HEK293 (cell line): ENCODE measurements at regions not wholly inside any gene's neighbourhood (a gene's known extent, or its start where the extent isn't known, plus 50 kb on each side); places are given as distances from the start of the nearest gene placed in this dataset.

Source experiments
- CTCF ChIA-PET: fragments of 350-600 bp; formaldehyde crosslinking; extraction: SDS; loops from one replicate; lab custom pipeline; 2021; ENCODE audit warnings: antibody characterized with exemption; lab: Yijun Ruan, JAX
- POLR2A ChIA-PET: fragments of 300-600 bp; formaldehyde crosslinking; extraction: SDS; loops from one replicate; lab custom pipeline; 2020; ENCODE audit warnings: antibody characterized with exemption, inconsistent platforms; lab: Yijun Ruan, JAX
- H3K27ac ChIP-seq: fragments of 200-500 bp; sonication (Bioruptor generic); 2 replicates; pipeline ENCODE4 v1.5.1; 2014; ENCODE audit warnings: low read depth, low read length, control low read depth, inconsistent platforms; ENCODE audit errors: extremely low read depth
- H3K36me3 ChIP-seq, 2 experiments: fragments of 200-500 bp in 1 of 2; sonication (Bioruptor generic) in 1 of 2; 1 replicate in 1 of 2; 2 replicates in 1 of 2; pipeline ENCODE4 v1.5.1; 2014 to 2017; ENCODE audit warnings: inconsistent platforms in 2 of 2, low read length in 2 of 2; ENCODE audit not compliant: control insufficient read depth in 2 of 2, insufficient read depth in 1 of 2
- H3K4me1 ChIP-seq: fragments of 200-500 bp; sonication (Bioruptor generic); 2 replicates; pipeline ENCODE4 v1.5.1; 2014; ENCODE audit warnings: mild to moderate bottlenecking, low read length, inconsistent platforms; ENCODE audit not compliant: control insufficient read depth, insufficient read depth
- H3K4me3 ChIP-seq: 2 replicates; pipeline ENCODE4 v1.5.1; 2011; ENCODE audit warnings: low read depth, mild to moderate bottlenecking, control low read depth, low read length, moderate library complexity
- H3K9me3 ChIP-seq: fragments of 200-500 bp; sonication (Bioruptor generic); 2 replicates; pipeline ENCODE4 v1.5.1; 2014; ENCODE audit warnings: low read depth, low read length, inconsistent platforms; ENCODE audit not compliant: control insufficient read depth, insufficient read depth
- BCL11B ChIP-seq: fragments of 450-650 bp; formaldehyde crosslinking; IDR thresholded peaks from 2 replicates; pipeline ENCODE4 v1.5.1; 2016; ENCODE audit warnings: low read depth, missing biosample characterization, missing genetic modification characterization
- BCL6B ChIP-seq: fragments of 450-650 bp; formaldehyde crosslinking; IDR thresholded peaks from 2 replicates; pipeline ENCODE4 v1.5.1; 2017; ENCODE audit warnings: missing biosample characterization, missing genetic modification characterization
- GLIS1 ChIP-seq: fragments of 450-650 bp; formaldehyde crosslinking; IDR thresholded peaks from 2 replicates; pipeline ENCODE4 v1.5.1; 2016; ENCODE audit warnings: missing biosample characterization, missing genetic modification characterization
- HOXD13 ChIP-seq: sonication (generic); formaldehyde crosslinking; IDR thresholded peaks from 2 replicates; pipeline ENCODE4 v1.8.0; 2022; ENCODE audit warnings: missing genetic modification reagents, borderline replicate concordance
- KLF1 ChIP-seq: fragments of 450-650 bp; formaldehyde crosslinking; IDR thresholded peaks from 2 replicates; pipeline ENCODE4 v1.5.1; 2016; ENCODE audit warnings: missing biosample characterization, missing genetic modification characterization
- MZF1 ChIP-seq: fragments of 450-650 bp; formaldehyde crosslinking; IDR thresholded peaks from 2 replicates; pipeline ENCODE4 v1.5.1; 2017; ENCODE audit warnings: missing biosample characterization, missing genetic modification characterization, borderline replicate concordance
- SP3 ChIP-seq: fragments of 450-650 bp; formaldehyde crosslinking; IDR thresholded peaks from 2 replicates; pipeline ENCODE4 v1.5.1; 2016; ENCODE audit warnings: missing biosample characterization, missing genetic modification characterization
- WT1 ChIP-seq: fragments of 450-650 bp; formaldehyde crosslinking; IDR thresholded peaks from 2 replicates; pipeline ENCODE4 v1.5.1; 2016; ENCODE audit warnings: missing biosample characterization, missing genetic modification characterization
- ZBTB17 ChIP-seq: fragments of 450-650 bp; formaldehyde crosslinking; IDR thresholded peaks from 2 replicates; pipeline ENCODE4 v1.5.1; 2016; ENCODE audit warnings: missing biosample characterization, missing genetic modification characterization
- ZBTB8A ChIP-seq: fragments of 450-650 bp; formaldehyde crosslinking; IDR thresholded peaks from 2 replicates; pipeline ENCODE4 v1.5.1; 2016; ENCODE audit warnings: missing biosample characterization, missing genetic modification characterization
- ZNF121 ChIP-seq: fragments of 450-650 bp; formaldehyde crosslinking; IDR thresholded peaks from 2 replicates; pipeline ENCODE4 v1.5.1; 2016; ENCODE audit warnings: missing biosample characterization, missing genetic modification characterization
- ZNF140 ChIP-seq: fragments of 450-650 bp; formaldehyde crosslinking; IDR thresholded peaks from 2 replicates; pipeline ENCODE4 v1.5.1; 2016; ENCODE audit warnings: missing biosample characterization, missing genetic modification characterization
- ZNF221 ChIP-seq: fragments of 450-650 bp; formaldehyde crosslinking; IDR thresholded peaks from 2 replicates; pipeline ENCODE4 v1.5.1; 2017; ENCODE audit warnings: missing biosample characterization, missing genetic modification characterization, borderline replicate concordance
- ZNF239 ChIP-seq: fragments of 450-650 bp; formaldehyde crosslinking; IDR thresholded peaks from 2 replicates; pipeline ENCODE4 v1.5.1; 2016; ENCODE audit warnings: missing biosample characterization, missing genetic modification characterization
- ZNF26 ChIP-seq: fragments of 450-650 bp; formaldehyde crosslinking; IDR thresholded peaks from 2 replicates; pipeline ENCODE4 v1.5.1; 2016; ENCODE audit warnings: missing biosample characterization, missing genetic modification characterization
- ZNF366 ChIP-seq: fragments of 450-650 bp; formaldehyde crosslinking; conservative IDR thresholded peaks from 2 replicates; pipeline ENCODE4 v1.5.1; 2016; ENCODE audit warnings: missing biosample characterization, missing genetic modification characterization
- ZNF391 ChIP-seq: fragments of 450-650 bp; formaldehyde crosslinking; IDR thresholded peaks from 2 replicates; pipeline ENCODE4 v1.5.1; 2016; ENCODE audit warnings: low read depth, missing biosample characterization, missing genetic modification characterization, borderline replicate concordance
- ZNF394 ChIP-seq: fragments of 450-650 bp; formaldehyde crosslinking; IDR thresholded peaks from 2 replicates; pipeline ENCODE4 v1.5.1; 2016; ENCODE audit warnings: missing biosample characterization, missing genetic modification characterization, mild to moderate bottlenecking, moderate library complexity, borderline replicate concordance
- ZNF621 ChIP-seq: fragments of 450-650 bp; formaldehyde crosslinking; IDR thresholded peaks from 2 replicates; pipeline ENCODE4 v1.5.1; 2017; ENCODE audit warnings: missing biosample characterization, missing genetic modification characterization
- ZNF624 ChIP-seq: fragments of 450-650 bp; formaldehyde crosslinking; IDR thresholded peaks from 2 replicates; pipeline ENCODE4 v1.5.1; 2017; ENCODE audit warnings: missing biosample characterization, missing genetic modification characterization
- ZNF626 ChIP-seq: fragments of 450-650 bp; sonication (Bioruptor Pico); formaldehyde crosslinking; IDR thresholded peaks from 2 replicates; pipeline ENCODE4 v1.5.1; 2018; ENCODE audit warnings: missing biosample characterization, missing genetic modification characterization, inconsistent platforms
- ZNF654 ChIP-seq: fragments of 450-650 bp; formaldehyde crosslinking; IDR thresholded peaks from 2 replicates; pipeline ENCODE4 v1.5.1; 2016; ENCODE audit warnings: low read depth, missing biosample characterization, missing genetic modification characterization
- ZNF660 ChIP-seq: fragments of 450-650 bp; IDR thresholded peaks from 2 replicates; pipeline ENCODE4 v1.5.1; 2018; ENCODE audit warnings: missing biosample characterization, mild to moderate bottlenecking, missing genetic modification characterization
- ZNF701 ChIP-seq: fragments of 450-650 bp; formaldehyde crosslinking; IDR thresholded peaks from 2 replicates; pipeline ENCODE4 v1.5.1; 2016; ENCODE audit warnings: missing biosample characterization, missing genetic modification characterization
- ZNF707 ChIP-seq: fragments of 450-650 bp; formaldehyde crosslinking; IDR thresholded peaks from 2 replicates; pipeline ENCODE4 v1.5.1; 2016; ENCODE audit warnings: missing biosample characterization, missing genetic modification characterization
- ZNF843 ChIP-seq: fragments of 450-650 bp; formaldehyde crosslinking; IDR thresholded peaks from 2 replicates; pipeline ENCODE4 v1.5.1; 2016; ENCODE audit warnings: missing biosample characterization, missing genetic modification characterization
- ZSCAN30 ChIP-seq: fragments of 450-650 bp; IDR thresholded peaks from 2 replicates; pipeline ENCODE4 v1.5.1; 2018; ENCODE audit warnings: missing biosample characterization, mild to moderate bottlenecking, missing genetic modification characterization, moderate library complexity

GRCh38 chr6:10315034-10315433, 99.8 kb downstream of the TFAP2A start (continued):
- TF ChIP-seq ZNF391 (no peak), ZNF140 (tag by site-specific recombination) (no peak), ZNF624 (tag by site-specific recombination) (no peak), ZNF626 (tag by site-specific recombination) (no peak), WT1 (tag by site-specific recombination) (no peak), ZNF654 (no peak), KLF1 (tag by site-specific recombination) (no peak), ZBTB8A (no peak)
- TF ChIP-seq, all 188 proteins: peak for 0

DNA sequence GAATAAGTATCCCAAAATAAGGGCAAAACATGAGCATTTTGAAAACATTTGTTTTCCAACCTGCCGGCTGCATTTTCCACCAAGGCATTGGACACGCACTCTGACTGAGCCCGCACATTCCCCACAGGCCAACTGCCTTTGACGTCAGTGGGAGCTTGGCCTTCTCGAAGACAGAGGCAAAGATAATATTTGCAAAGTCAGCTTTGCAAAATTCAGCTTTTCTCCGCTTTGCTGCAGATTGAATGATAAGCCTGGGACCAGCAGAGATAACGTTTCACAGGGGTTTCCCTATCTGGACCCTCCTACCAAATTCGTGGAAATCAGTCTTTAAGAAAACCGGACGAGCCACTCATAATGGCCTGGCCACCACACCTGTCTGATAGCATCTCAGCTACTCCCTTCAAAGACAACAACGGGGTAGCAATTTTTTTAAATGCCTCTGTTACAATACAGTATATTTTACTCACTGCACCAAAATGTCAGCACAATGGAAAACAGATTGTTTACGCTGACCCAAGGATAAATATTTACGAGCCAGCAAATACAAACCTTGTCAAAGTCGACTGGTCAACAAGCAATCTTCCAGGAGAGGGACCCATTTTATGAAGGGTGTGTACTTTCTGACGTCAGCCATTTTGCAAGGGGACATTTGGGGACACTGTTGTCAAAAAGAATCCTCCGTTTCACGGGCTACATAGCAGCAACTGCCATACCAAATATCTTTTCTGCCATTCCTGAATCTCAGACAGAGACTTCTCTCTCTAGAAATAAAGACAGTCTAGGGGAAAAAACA, 100.5 kb downstream of the TFAP2A start:
- ChIA-PET CTCF (interaction anchor here (1.1 to 1.3 kb wide), 2 partner anchors 8 to 9 kb away, joined by 3 read pairs; no protein-coding TSS in a partner anchor), POLR2A (no interaction called here)
- Histone ChIP-seq H3K27ac (no peak overlapping the region), H3K9me3 (no peaks in the 10 kb centered on the region), H3K4me3 (no peak overlapping the region), H3K4me1 (peaks cover 16% of the 10 kb centered on the region), H3K36me3 (no peaks in the 10 kb centered on the region)
- TF ChIP-seq BCL6B (tag by site-specific recombination) (no peak), ZNF394 (tag by site-specific recombination) (peak; percentile 59; the same call in 1 of the 2 replicates)

DNA sequence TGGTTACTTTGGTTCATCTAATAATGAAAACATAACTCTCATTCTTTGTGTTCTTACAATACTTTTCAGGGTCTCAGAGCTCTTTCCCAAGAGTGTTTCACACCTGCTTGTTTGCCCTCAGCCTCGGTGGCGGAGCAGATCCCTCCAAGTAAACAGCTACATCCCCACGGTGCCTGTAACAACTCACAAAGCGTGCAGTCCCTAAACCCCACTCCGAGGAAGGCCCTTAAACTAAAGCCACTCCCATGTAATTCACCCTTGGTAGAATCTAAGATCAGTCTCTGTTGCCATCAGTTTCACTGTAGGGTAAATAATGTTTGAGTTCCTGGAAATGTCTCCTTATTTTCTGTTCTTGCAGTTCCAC, 101.1 kb downstream of the TFAP2A start:
- TF ChIP-seq ZSCAN30 (tag by site-specific recombination) (no peak), MZF1 (tag by site-specific recombination) (peak; percentile 69; the same call in 1 of the 2 replicates)
- ChIA-PET CTCF (interaction anchor here (1.1 to 1.3 kb wide), 2 partner anchors 9 kb away, joined by 3 read pairs; no protein-coding TSS in a partner anchor), POLR2A (no interaction called here)
- H3K27ac ChIP-seq: no peak overlapping the region
- no peak overlapping the region for H3K4me3 ChIP-seq
- H3K9me3 ChIP-seq: no peaks in the 10 kb centered on the region
- H3K4me1 ChIP-seq: peaks cover 16% of the 10 kb centered on the region
- H3K36me3 ChIP-seq: no peaks in the 10 kb centered on the region

DNA sequence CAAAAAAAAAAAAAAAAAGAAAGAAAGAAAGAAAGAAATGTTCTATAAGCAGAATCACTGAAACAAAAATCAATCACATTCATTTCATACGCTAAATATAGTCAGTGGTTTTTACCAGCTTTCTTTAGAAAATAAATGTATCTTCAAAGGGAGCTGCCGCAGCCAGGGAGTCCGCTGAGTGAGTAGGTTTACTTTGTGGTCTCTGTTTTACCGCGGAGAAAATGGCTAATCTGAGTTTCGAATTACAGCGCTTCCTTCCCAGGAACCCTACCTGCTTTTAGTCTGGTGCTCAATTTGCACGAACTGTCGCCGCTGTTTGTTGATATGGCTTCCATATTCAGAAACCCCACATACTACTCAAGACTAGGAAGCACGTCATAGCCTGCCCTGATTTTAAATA, 102.4 kb downstream of the TFAP2A start:
- ChIA-PET POLR2A (no interaction called here), CTCF (interaction anchor here (0.6 kb wide), 1 partner anchor 100 kb away, joined by 3 read pairs; no protein-coding TSS in a partner anchor)
- no peak for TF ChIP-seq ZNF121 (tag by site-specific recombination)
- TF ChIP-seq ZNF221: no peak
- TF ChIP-seq ZNF26 (tag by site-specific recombination): no peak
- TF ChIP-seq SP3 (tag by site-specific recombination): no peak
- no peak for TF ChIP-seq ZNF660
- TF ChIP-seq ZBTB17 (tag by site-specific recombination): 0 out of 2 replicates have a peak, but pooled peaks have one; percentile 19
- TF ChIP-seq ZNF843 (tag by site-specific recombination): 0 out of 2 replicates have a peak, but pooled peaks have one; percentile 29
- no peak for TF ChIP-seq ZNF701
- TF ChIP-seq ZNF239 (tag by site-specific recombination): no peak
- no peak for TF ChIP-seq BCL11B (tag by site-specific recombination)
- no peak for TF ChIP-seq ZNF621 (tag by site-specific recombination)
- TF ChIP-seq HOXD13 (CRISPR knock-in tag): no peak
- no peak for TF ChIP-seq ZNF707 (tag by site-specific recombination)
- TF ChIP-seq GLIS1 (tag by site-specific recombination): no peak
- 0 out of 2 replicates have a peak, but pooled peaks have one; percentile 14 for TF ChIP-seq ZNF366 (tag by site-specific recombination)

More for the DNA sequence above, 102.4 kb downstream of the TFAP2A start:
- H3K27ac ChIP-seq: no peak overlapping the region
- no peaks in the 10 kb centered on the region for H3K36me3 ChIP-seq
- H3K4me1 ChIP-seq: peaks cover 16% of the 10 kb centered on the region
- no peaks in the 10 kb centered on the region for H3K9me3 ChIP-seq
- H3K4me3 ChIP-seq: no peak overlapping the region
